Keratinocyte (primary cell): ENCODE measurements at regions not wholly inside any gene's neighbourhood (a gene's known extent, or its start where the extent isn't known, plus 50 kb on each side); places are given as distances from the start of the nearest gene placed in this dataset.

ENCODE experiments used
- DNase-seq: peaks from one replicate; pipeline ENCODE4 v3.0.0-alpha.2; 2011; ENCODE audit warnings: low read depth, missing footprints, low spot score
- FAIRE-seq: peaks from 2 replicates; lab custom pipeline; 2011; peaks lifted over from hg19 to GRCh38; lab: Jason Lieb, UNC
- H2AFZ ChIP-seq: 2 replicates; pipeline ENCODE4 v1.6.0; 2012; ENCODE audit warnings: low read length, control low read depth, inconsistent platforms; ENCODE audit not compliant: control insufficient read depth
- H3K27ac ChIP-seq: 2 replicates; pipeline ENCODE4 v1.5.1; 2011; ENCODE audit warnings: low read length; ENCODE audit not compliant: control insufficient read depth, insufficient read depth
- H3K27me3 ChIP-seq: 3 replicates; pipeline ENCODE4 v1.6.0; 2011; ENCODE audit warnings: low read length; ENCODE audit not compliant: control insufficient read depth, insufficient read depth; ENCODE audit errors: extremely low read depth
- H3K36me3 ChIP-seq, 2 experiments: 2 replicates in 1 of 2; 3 replicates in 1 of 2; pipeline ENCODE4 v1.5.1; 2011; ENCODE audit warnings: low read length in 2 of 2, mild to moderate bottlenecking in 1 of 2; ENCODE audit not compliant: control insufficient read depth in 2 of 2, insufficient read depth in 2 of 2; ENCODE audit errors: extremely low read depth in 1 of 2
- H3K4me1 ChIP-seq: 3 replicates; pipeline ENCODE4 v1.5.1; 2011; ENCODE audit warnings: low read length; ENCODE audit not compliant: control insufficient read depth, insufficient read depth; ENCODE audit errors: extremely low read depth
- H3K4me2 ChIP-seq: 3 replicates; pipeline ENCODE4 v1.6.0; 2011; ENCODE audit warnings: low read depth, low read length; ENCODE audit not compliant: control insufficient read depth, insufficient read depth; ENCODE audit errors: extremely low read depth
- H3K4me3 ChIP-seq, 3 experiments: fragments of 200-600 bp in 1 of 3; sonication (generic) in 1 of 3; 2 replicates in 2 of 3; 3 replicates in 1 of 3; pipeline ENCODE4 v1.5.1; 2011 to 2016; ENCODE audit warnings: low read length in 3 of 3, mild to moderate bottlenecking in 3 of 3, control low read depth in 2 of 3, inconsistent platforms in 1 of 3, low read depth in 1 of 3, mixed read lengths in 1 of 3, mixed run types in 1 of 3, moderate library complexity in 1 of 3; ENCODE audit not compliant: control insufficient read depth in 2 of 3, insufficient read depth in 2 of 3; ENCODE audit errors: extremely low read depth in 1 of 3
- H3K79me2 ChIP-seq: 2 replicates; pipeline ENCODE4 v1.6.0; 2012; ENCODE audit warnings: low read length; ENCODE audit not compliant: control insufficient read depth, insufficient read depth
- H3K9ac ChIP-seq: 3 replicates; pipeline ENCODE4 v1.6.0; 2011; ENCODE audit warnings: low read length; ENCODE audit not compliant: control insufficient read depth, insufficient read depth; ENCODE audit errors: extremely low read depth
- H3K9me1 ChIP-seq: 3 replicates; pipeline ENCODE4 v1.6.0; 2011; ENCODE audit warnings: low read length; ENCODE audit not compliant: control insufficient read depth, insufficient read depth; ENCODE audit errors: extremely low read depth
- H3K9me3 ChIP-seq: 2 replicates; pipeline ENCODE4 v1.5.1; 2012; ENCODE audit warnings: low read depth, low read length; ENCODE audit not compliant: control insufficient read depth
- H4K20me1 ChIP-seq: 3 replicates; pipeline ENCODE4 v1.6.0; 2011; ENCODE audit warnings: low read length; ENCODE audit not compliant: control insufficient read depth, insufficient read depth; ENCODE audit errors: extremely low read depth
- EZH2 ChIP-seq: IDR thresholded peaks from one replicate; pipeline ENCODE4 v1.6.1; 2012; ENCODE audit warnings: inconsistent platforms, mild to moderate bottlenecking, low read length, moderate library complexity
- dilution Hi-C: fragments of 300-500 bp; cut with MboI; formaldehyde crosslinking; loops from one replicate; pipeline ENCODE4 v1.7.0; 2020; ENCODE audit warnings: low sequenced_read_pairs; ENCODE audit not compliant: extremely low pct_ligation_motif_present
- TF ChIP-seq, protein P1 (sequence below), 3 experiments: IDR thresholded peaks in 1 of 3; conservative IDR thresholded peaks in 1 of 3; optimal IDR thresholded peaks in 1 of 3; 2 replicates in 2 of 3; 3 replicates in 1 of 3; pipeline versions ENCODE3 to v1.5.1; 2011; ENCODE audit warnings: low read length in 3 of 3, mild to moderate bottlenecking in 3 of 3, moderate library complexity in 2 of 3, control low read depth in 1 of 3, inconsistent platforms in 1 of 3; ENCODE audit not compliant: insufficient read depth in 2 of 3; ENCODE audit errors: extremely low read depth in 1 of 3

DNA sequence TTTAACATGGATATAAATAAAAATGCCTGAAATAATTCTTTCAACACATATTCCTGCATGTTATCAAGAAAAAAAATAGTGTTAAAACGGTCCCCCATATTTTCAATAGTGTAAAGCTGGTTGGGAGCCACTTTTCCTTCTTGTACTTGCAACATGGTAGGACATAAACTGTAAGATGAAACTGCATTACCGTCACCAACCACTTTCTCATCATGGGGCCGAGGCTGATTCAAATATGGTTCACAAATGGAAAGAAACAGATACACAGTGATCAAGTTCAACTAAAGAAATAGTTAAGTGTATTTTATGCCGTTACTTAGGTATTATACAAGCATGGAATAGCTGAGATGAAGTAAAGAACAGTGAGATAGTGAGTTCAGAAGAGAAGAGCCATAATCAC lies 360.7 kb downstream of the ZEB2 start:
- H3K9me1 ChIP-seq, result no peaks in the 10 kb centered on the region
- H3K27ac ChIP-seq, result no peak overlapping the region
- no peaks in the 10 kb centered on the region for H3K9me3 ChIP-seq
- FAIRE-seq (no peak), DNase-seq (no peak)
- H3K27me3 ChIP-seq, result no peaks in the 10 kb centered on the region
- no peaks in the 10 kb centered on the region for H4K20me1 ChIP-seq
- no peaks in the 10 kb centered on the region for H3K36me3 ChIP-seq
- H3K9ac ChIP-seq, result no peak overlapping the region
- H3K4me1 ChIP-seq, result no peaks in the 10 kb centered on the region
- TF ChIP-seq, protein P1, sequence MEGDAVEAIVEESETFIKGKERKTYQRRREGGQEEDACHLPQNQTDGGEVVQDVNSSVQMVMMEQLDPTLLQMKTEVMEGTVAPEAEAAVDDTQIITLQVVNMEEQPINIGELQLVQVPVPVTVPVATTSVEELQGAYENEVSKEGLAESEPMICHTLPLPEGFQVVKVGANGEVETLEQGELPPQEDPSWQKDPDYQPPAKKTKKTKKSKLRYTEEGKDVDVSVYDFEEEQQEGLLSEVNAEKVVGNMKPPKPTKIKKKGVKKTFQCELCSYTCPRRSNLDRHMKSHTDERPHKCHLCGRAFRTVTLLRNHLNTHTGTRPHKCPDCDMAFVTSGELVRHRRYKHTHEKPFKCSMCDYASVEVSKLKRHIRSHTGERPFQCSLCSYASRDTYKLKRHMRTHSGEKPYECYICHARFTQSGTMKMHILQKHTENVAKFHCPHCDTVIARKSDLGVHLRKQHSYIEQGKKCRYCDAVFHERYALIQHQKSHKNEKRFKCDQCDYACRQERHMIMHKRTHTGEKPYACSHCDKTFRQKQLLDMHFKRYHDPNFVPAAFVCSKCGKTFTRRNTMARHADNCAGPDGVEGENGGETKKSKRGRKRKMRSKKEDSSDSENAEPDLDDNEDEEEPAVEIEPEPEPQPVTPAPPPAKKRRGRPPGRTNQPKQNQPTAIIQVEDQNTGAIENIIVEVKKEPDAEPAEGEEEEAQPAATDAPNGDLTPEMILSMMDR (optimal IDR thresholded peaks at IDR 0.05 in 1 of 3, IDR thresholded peaks at IDR 0.05 in 1 of 3, conservative IDR thresholded peaks at IDR 0.05 in 1 of 3; ENCODE audit: extremely low read depth in 1 of 3, insufficient read depth in 2 of 3, low read length in 3 of 3), result no peak
- TF ChIP-seq EZH2, result no peak
- no peak overlapping the region for H3K4me2 ChIP-seq
- no peak overlapping the region for H2AFZ ChIP-seq
- H3K79me2 ChIP-seq, result no peaks in the 10 kb centered on the region
- no peak overlapping the region for H3K4me3 ChIP-seq
- dilution Hi-C loops, result no loop called here

DNA sequence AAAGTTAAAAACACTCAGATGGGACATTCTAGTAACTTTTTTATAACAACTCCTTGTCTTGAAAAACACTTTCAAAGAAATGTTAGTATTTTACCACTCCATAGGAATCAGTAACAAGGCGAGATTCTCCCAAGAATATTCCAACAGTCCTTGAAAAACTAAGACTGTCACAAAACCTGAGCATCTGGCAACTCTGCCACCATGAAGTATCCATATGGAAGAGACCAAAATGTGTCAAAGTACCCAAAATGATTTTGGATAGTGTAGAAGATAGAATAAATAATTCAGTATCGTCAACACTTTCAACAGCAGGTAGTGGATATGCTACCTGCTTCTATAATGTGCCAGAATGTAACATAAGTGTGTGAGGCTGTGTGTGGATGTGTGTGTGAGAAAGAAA lies 361.8 kb downstream of the ZEB2 start:
- no peak overlapping the region for H3K4me2 ChIP-seq
- dilution Hi-C loops, result no loop called here
- FAIRE-seq, result no peak

More for the DNA sequence above, 361.8 kb downstream of the ZEB2 start:
- Histone ChIP-seq H3K9ac (no peak overlapping the region), H3K4me1 (no peaks in the 10 kb centered on the region), H3K4me3 (no peak overlapping the region), H3K9me1 (no peaks in the 10 kb centered on the region), H3K9me3 (no peaks in the 10 kb centered on the region), H4K20me1 (no peaks in the 10 kb centered on the region), H3K36me3 (no peaks in the 10 kb centered on the region), H3K79me2 (no peaks in the 10 kb centered on the region), H2AFZ (no peak overlapping the region), H3K27ac (no peak overlapping the region), H3K27me3 (no peaks in the 10 kb centered on the region)
- TF ChIP-seq, protein P1 (optimal IDR thresholded peaks at IDR 0.05 in 1 of 3, IDR thresholded peaks at IDR 0.05 in 1 of 3, conservative IDR thresholded peaks at IDR 0.05 in 1 of 3; ENCODE audit: extremely low read depth in 1 of 3, insufficient read depth in 2 of 3, low read length in 3 of 3), result no peak
- no peak for TF ChIP-seq EZH2
- DNase-seq, result no peak
